HEK293 (cell line): ENCODE measurements at regions not wholly inside any gene's neighbourhood (a gene's known extent, or its start where the extent isn't known, plus 50 kb on each side); places are given as distances from the start of the nearest gene placed in this dataset.

Source experiments
- CTCF ChIA-PET: fragments of 350-600 bp; formaldehyde crosslinking; extraction: SDS; loops from one replicate; lab custom pipeline; 2021; ENCODE audit warnings: antibody characterized with exemption; lab: Yijun Ruan, JAX
- POLR2A ChIA-PET: fragments of 300-600 bp; formaldehyde crosslinking; extraction: SDS; loops from one replicate; lab custom pipeline; 2020; ENCODE audit warnings: antibody characterized with exemption, inconsistent platforms; lab: Yijun Ruan, JAX
- H3K27ac ChIP-seq: fragments of 200-500 bp; sonication (Bioruptor generic); 2 replicates; pipeline ENCODE4 v1.5.1; 2014; ENCODE audit warnings: low read depth, low read length, control low read depth, inconsistent platforms; ENCODE audit errors: extremely low read depth
- H3K36me3 ChIP-seq, 2 experiments: fragments of 200-500 bp in 1 of 2; sonication (Bioruptor generic) in 1 of 2; 1 replicate in 1 of 2; 2 replicates in 1 of 2; pipeline ENCODE4 v1.5.1; 2014 to 2017; ENCODE audit warnings: inconsistent platforms in 2 of 2, low read length in 2 of 2; ENCODE audit not compliant: control insufficient read depth in 2 of 2, insufficient read depth in 1 of 2
- H3K4me1 ChIP-seq: fragments of 200-500 bp; sonication (Bioruptor generic); 2 replicates; pipeline ENCODE4 v1.5.1; 2014; ENCODE audit warnings: mild to moderate bottlenecking, low read length, inconsistent platforms; ENCODE audit not compliant: control insufficient read depth, insufficient read depth
- H3K4me3 ChIP-seq: 2 replicates; pipeline ENCODE4 v1.5.1; 2011; ENCODE audit warnings: low read depth, mild to moderate bottlenecking, control low read depth, low read length, moderate library complexity
- H3K9me3 ChIP-seq: fragments of 200-500 bp; sonication (Bioruptor generic); 2 replicates; pipeline ENCODE4 v1.5.1; 2014; ENCODE audit warnings: low read depth, low read length, inconsistent platforms; ENCODE audit not compliant: control insufficient read depth, insufficient read depth
- FEZF1 ChIP-seq: fragments of 450-650 bp; formaldehyde crosslinking; IDR thresholded peaks from 2 replicates; pipeline ENCODE4 v1.5.1; 2016; ENCODE audit warnings: missing biosample characterization, missing genetic modification characterization
- GFI1B ChIP-seq: fragments of 450-650 bp; formaldehyde crosslinking; IDR thresholded peaks from 2 replicates; pipeline ENCODE4 v1.5.1; 2016; ENCODE audit warnings: missing biosample characterization, missing genetic modification characterization
- SP2 ChIP-seq: fragments of 450-650 bp; formaldehyde crosslinking; IDR thresholded peaks from 2 replicates; pipeline ENCODE4 v1.5.1; 2016; ENCODE audit warnings: missing biosample characterization, missing genetic modification characterization
- ZBTB7A ChIP-seq: fragments of 450-650 bp; formaldehyde crosslinking; IDR thresholded peaks from 2 replicates; pipeline ENCODE4 v1.5.1; 2016; ENCODE audit warnings: low read depth, missing biosample characterization, missing genetic modification characterization
- ZEB2 ChIP-seq: fragments of 450-650 bp; formaldehyde crosslinking; IDR thresholded peaks from 2 replicates; pipeline ENCODE4 v1.5.1; 2016; ENCODE audit warnings: missing biosample characterization, missing genetic modification characterization
- ZNF114 ChIP-seq: fragments of 450-650 bp; formaldehyde crosslinking; IDR thresholded peaks from 2 replicates; pipeline ENCODE4 v1.5.0; 2017; ENCODE audit warnings: missing biosample characterization, missing genetic modification characterization
- ZNF174 ChIP-seq: fragments of 450-650 bp; formaldehyde crosslinking; IDR thresholded peaks from 2 replicates; pipeline ENCODE4 v1.5.0; 2017; ENCODE audit warnings: missing biosample characterization, mild to moderate bottlenecking, missing genetic modification characterization
- ZNF175 ChIP-seq: fragments of 450-650 bp; formaldehyde crosslinking; IDR thresholded peaks from 2 replicates; pipeline ENCODE4 v1.5.1; 2016; ENCODE audit warnings: missing biosample characterization, missing genetic modification characterization
- ZNF211 ChIP-seq: fragments of 450-650 bp; formaldehyde crosslinking; IDR thresholded peaks from 2 replicates; pipeline ENCODE4 v1.5.1; 2016; ENCODE audit warnings: low read depth, missing biosample characterization, missing genetic modification characterization
- ZNF426 ChIP-seq: fragments of 450-650 bp; formaldehyde crosslinking; IDR thresholded peaks from 2 replicates; pipeline ENCODE4 v1.5.1; 2017; ENCODE audit warnings: missing biosample characterization, missing genetic modification characterization, mild to moderate bottlenecking, inconsistent platforms, moderate library complexity
- ZNF433 ChIP-seq: fragments of 450-650 bp; formaldehyde crosslinking; IDR thresholded peaks from 2 replicates; pipeline ENCODE4 v1.5.1; 2016; ENCODE audit warnings: missing biosample characterization, missing genetic modification characterization, low read depth
- ZNF677 ChIP-seq: fragments of 450-650 bp; IDR thresholded peaks from 2 replicates; pipeline ENCODE4 v1.5.0; 2018; ENCODE audit warnings: missing biosample characterization, mild to moderate bottlenecking, missing genetic modification characterization, moderate library complexity
- ZSCAN30 ChIP-seq: fragments of 450-650 bp; IDR thresholded peaks from 2 replicates; pipeline ENCODE4 v1.5.1; 2018; ENCODE audit warnings: missing biosample characterization, mild to moderate bottlenecking, missing genetic modification characterization, moderate library complexity
- TF ChIP-seq, protein P1 (sequence below): fragments of 450-650 bp; formaldehyde crosslinking; IDR thresholded peaks from 2 replicates; pipeline ENCODE4 v1.5.1; 2016; ENCODE audit warnings: missing biosample characterization, missing genetic modification characterization
- TF ChIP-seq, protein P2 (sequence below): fragments of 450-650 bp; formaldehyde crosslinking; IDR thresholded peaks from 2 replicates; pipeline ENCODE4 v1.5.1; 2016; ENCODE audit warnings: missing biosample characterization, missing genetic modification characterization
- TF ChIP-seq, protein P3 (sequence below): fragments of 450-650 bp; formaldehyde crosslinking; conservative IDR thresholded peaks from 2 replicates; pipeline ENCODE4 v1.5.1; 2016; ENCODE audit warnings: low read depth, missing biosample characterization, missing genetic modification characterization

DNA sequence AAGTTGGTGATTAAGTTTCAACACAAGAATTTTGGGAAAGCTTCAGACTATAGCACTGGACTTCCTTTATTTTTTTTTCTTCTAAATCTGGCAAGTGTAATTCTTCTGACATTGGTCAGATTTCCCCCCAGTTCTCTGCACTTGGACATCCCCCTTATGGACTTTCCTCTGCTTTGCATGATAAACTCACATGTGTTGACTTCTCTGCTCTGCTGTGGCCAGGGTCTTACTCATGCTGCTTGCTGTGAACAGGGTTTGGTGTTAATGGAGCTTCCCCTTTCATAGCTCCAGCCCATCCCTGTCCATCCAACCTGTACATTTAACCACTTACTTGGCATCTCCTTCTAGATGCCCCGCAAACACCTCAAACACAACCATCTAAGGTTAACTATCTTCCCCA lies 70.5 kb upstream of the SPATA13 start (continued):
- TF ChIP-seq, protein P1, sequence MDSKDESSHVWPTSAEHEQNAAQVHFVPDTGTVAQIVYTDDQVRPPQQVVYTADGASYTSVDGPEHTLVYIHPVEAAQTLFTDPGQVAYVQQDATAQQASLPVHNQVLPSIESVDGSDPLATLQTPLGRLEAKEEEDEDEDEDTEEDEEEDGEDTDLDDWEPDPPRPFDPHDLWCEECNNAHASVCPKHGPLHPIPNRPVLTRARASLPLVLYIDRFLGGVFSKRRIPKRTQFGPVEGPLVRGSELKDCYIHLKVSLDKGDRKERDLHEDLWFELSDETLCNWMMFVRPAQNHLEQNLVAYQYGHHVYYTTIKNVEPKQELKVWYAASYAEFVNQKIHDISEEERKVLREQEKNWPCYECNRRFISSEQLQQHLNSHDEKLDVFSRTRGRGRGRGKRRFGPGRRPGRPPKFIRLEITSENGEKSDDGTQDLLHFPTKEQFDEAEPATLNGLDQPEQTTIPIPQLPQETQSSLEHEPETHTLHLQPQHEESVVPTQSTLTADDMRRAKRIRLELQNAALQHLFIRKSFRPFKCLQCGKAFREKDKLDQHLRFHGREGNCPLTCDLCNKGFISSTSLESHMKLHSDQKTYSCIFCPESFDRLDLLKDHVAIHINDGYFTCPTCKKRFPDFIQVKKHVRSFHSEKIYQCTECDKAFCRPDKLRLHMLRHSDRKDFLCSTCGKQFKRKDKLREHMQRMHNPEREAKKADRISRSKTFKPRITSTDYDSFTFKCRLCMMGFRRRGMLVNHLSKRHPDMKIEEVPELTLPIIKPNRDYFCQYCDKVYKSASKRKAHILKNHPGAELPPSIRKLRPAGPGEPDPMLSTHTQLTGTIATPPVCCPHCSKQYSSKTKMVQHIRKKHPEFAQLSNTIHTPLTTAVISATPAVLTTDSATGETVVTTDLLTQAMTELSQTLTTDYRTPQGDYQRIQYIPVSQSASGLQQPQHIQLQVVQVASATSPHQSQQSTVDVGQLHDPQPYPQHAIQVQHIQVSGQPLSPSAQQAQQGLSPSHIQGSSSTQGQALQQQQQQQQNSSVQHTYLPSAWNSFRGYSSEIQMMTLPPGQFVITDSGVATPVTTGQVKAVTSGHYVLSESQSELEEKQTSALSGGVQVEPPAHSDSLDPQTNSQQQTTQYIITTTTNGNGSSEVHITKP (tag by site-specific recombination) = no peak
- TF ChIP-seq ZSCAN30 (tag by site-specific recombination) = no peak
- no peak for TF ChIP-seq ZNF426 (tag by site-specific recombination)
- TF ChIP-seq, protein P2, sequence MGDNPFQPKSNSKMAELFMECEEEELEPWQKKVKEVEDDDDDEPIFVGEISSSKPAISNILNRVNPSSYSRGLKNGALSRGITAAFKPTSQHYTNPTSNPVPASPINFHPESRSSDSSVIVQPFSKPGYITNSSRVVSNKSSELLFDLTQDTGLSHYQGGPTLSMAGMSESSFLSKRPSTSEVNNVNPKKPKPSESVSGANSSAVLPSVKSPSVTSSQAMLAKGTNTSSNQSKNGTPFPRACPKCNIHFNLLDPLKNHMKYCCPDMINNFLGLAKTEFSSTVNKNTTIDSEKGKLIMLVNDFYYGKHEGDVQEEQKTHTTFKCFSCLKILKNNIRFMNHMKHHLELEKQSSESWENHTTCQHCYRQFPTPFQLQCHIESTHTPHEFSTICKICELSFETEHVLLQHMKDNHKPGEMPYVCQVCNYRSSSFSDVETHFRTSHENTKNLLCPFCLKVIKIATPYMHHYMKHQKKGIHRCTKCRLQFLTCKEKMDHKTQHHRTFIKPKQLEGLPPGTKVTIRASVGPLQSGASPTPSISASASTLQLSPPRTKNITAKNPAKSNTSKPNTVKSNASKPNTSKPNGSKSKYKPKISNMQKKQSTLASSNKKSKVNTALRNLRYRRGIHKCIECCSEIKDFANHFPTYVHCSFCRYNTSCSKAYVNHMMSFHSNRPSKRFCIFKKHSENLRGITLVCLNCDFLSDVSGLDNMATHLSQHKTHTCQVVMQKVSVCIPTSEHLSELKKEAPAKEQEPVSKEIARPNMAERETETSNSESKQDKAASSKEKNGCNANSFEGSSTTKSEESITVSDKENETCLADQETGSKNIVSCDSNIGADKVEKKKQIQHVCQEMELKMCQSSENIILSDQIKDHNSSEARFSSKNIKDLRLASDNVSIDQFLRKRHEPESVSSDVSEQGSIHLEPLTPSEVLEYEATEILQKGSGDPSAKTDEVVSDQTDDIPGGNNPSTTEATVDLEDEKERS = no peak
- TF ChIP-seq SP2 = no peak

DNA sequence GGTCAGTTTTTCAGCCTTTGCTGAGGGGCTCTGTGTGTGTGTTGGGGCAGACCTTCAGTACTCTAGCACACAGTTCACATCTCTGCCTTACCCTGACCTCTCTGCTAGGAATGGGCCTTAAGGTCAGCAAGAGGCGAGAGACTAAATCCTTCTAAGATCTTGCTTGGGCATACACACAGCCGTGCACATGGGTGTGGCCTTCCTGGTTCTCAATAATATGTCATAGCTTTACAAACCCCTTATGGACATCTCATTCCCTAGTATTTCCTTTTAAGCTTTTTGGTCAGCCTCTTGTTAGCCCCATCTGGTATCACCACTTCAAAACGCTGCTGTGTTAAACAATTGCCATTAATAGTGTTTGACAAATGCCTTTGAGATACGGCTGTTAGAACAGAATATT lies 69.4 kb upstream of the SPATA13 start:
- H3K4me1 ChIP-seq = no peaks in the 10 kb centered on the region
- ChIA-PET CTCF (interaction anchor here (1.0 kb wide), 1 partner anchor 13 kb away, joined by 3 read pairs; no protein-coding TSS in a partner anchor), POLR2A (no interaction called here)
- H3K4me3 ChIP-seq = no peak overlapping the region
- no peak overlapping the region for H3K27ac ChIP-seq
- no peaks in the 10 kb centered on the region for H3K36me3 ChIP-seq
- TF ChIP-seq GFI1B (no peak), ZBTB7A (tag by site-specific recombination) (no peak), ZNF433 (tag by site-specific recombination) (no peak), ZNF211 (tag by site-specific recombination) (no peak), ZNF114 (tag by site-specific recombination) (no peak), ZNF174 (tag by site-specific recombination) (no peak), FEZF1 (tag by site-specific recombination) (no peak), ZNF175 (no peak), ZEB2 (tag by site-specific recombination) (no peak), ZNF677 (tag by site-specific recombination) (no peak)
- TF ChIP-seq, protein P3, sequence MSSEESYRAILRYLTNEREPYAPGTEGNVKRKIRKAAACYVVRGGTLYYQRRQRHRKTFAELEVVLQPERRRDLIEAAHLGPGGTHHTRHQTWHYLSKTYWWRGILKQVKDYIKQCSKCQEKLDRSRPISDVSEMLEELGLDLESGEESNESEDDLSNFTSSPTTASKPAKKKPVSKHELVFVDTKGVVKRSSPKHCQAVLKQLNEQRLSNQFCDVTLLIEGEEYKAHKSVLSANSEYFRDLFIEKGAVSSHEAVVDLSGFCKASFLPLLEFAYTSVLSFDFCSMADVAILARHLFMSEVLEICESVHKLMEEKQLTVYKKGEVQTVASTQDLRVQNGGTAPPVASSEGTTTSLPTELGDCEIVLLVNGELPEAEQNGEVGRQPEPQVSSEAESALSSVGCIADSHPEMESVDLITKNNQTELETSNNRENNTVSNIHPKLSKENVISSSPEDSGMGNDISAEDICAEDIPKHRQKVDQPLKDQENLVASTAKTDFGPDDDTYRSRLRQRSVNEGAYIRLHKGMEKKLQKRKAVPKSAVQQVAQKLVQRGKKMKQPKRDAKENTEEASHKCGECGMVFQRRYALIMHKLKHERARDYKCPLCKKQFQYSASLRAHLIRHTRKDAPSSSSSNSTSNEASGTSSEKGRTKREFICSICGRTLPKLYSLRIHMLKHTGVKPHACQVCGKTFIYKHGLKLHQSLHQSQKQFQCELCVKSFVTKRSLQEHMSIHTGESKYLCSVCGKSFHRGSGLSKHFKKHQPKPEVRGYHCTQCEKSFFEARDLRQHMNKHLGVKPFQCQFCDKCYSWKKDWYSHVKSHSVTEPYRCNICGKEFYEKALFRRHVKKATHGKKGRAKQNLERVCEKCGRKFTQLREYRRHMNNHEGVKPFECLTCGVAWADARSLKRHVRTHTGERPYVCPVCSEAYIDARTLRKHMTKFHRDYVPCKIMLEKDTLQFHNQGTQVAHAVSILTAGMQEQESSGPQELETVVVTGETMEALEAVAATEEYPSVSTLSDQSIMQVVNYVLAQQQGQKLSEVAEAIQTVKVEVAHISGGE (tag by site-specific recombination) = no peak
- no peaks in the 10 kb centered on the region for H3K9me3 ChIP-seq
